ENCODE measurements at regions not wholly inside any gene's neighbourhood (a gene's known extent, or its start where the extent isn't known, plus 50 kb on each side); places are given as distances from the start of the nearest gene placed in this dataset.
"Not testable (repeated sequence)": the region's sequence is repeated elsewhere in the genome, so short reads cannot be mapped to it uniquely, and the experiment has no call there.

DNA sequence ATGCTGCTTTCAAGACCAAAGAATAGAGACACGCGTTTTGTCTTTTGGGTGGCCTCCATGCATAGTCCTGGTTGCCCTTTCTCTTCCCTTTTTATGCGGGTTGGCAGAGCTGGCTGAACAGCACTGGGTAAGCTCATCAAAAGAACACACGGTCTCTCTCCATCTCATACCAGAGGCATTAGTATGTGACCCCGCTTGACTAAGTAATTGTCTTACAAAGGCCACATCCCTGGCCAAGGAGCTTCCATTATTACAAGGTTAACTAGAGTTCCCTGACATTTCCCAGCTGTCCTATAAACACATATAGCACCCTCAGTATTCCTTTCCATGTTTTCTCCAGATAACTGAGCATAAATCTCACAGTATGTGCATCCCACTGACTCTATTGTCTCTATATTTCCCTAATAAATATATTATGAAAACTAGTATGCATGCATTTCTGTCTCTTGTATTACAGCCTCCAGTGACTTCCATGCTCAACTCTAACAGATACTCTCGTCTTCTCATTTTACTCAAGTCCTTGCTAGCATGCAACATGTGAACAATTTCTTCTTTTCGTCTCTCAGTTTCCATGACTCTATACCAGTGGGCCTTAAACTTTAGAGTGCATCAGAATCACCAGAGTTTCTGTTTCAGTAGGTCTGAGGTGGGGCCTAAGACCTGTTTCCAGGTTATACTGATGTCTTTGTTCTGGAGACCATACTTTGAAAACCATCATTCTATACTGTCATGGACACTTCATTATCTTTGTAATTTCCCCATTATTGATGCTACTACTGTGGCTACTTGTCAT lies 247.7 kb upstream of the ARSJ start:
- Mint-ChIP-seq H3K9me3 (ENCODE audit: insufficient read depth) (no peaks in the 10 kb centered on the region), H3K27me3 (ENCODE audit: low read depth) (no peaks in the 10 kb centered on the region), H3K36me3 (ENCODE audit: low read depth) (no peaks in the 10 kb centered on the region), H3K4me1 (ENCODE audit: low read depth) (no peaks in the 10 kb centered on the region), H3K27ac (no peak overlapping the region), H3K4me3 (no peak overlapping the region)
- ATAC-seq, result no peak
- DNase-seq, result no peak
- ChIA-PET CTCF (no interaction called here), POLR2A (no interaction called here)

- CTCF ChIA-PET, result no interaction called here
Measured at GRCh38 chr4:114229706-114230105, 250.3 kb upstream of the ARSJ start.

DNA sequence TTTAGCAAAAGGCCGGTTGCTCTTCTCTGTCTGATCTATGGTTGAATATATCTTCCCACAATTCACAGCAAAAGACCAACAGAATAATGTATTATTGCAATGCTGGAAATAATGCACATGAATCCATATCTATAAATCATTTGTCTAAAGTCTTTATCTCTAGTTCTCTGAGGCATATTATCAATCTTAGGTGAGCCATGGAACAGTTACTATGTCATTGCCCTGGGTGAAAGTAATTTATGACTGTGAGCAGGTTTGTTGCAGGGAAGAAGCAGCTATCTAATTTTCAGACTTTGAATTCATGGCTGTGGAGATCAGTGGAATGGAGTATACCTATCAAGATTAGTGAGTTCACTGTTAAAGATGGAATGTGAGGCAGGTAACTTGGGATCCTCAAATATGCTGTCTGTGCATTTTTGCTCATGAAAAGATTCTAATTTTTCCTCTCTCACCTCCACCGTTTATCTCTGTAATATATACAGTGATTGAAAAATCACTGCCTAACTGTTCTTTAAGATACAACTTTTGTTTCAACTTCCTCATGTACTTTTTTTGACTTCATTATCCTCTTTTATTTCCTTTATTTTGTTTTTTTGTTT lies 256.8 kb upstream of the ARSJ start:
- H3K36me3 Mint-ChIP-seq (ENCODE audit: low read depth), result no peaks in the 10 kb centered on the region
- CTCF ChIA-PET, result no interaction called here

More at GRCh38 chr4:114229706-114230105, 250.3 kb upstream of the ARSJ start:
- no peaks in the 10 kb centered on the region for H3K9me3 Mint-ChIP-seq (ENCODE audit: insufficient read depth)
- H3K4me3 Mint-ChIP-seq, result no peak overlapping the region
- POLR2A ChIA-PET, result no interaction called here
- no peaks in the 10 kb centered on the region for H3K4me1 Mint-ChIP-seq (ENCODE audit: low read depth)
- no peaks in the 10 kb centered on the region for H3K36me3 Mint-ChIP-seq (ENCODE audit: low read depth)
- DNase-seq (no peak), ATAC-seq (no peak)
- H3K27ac Mint-ChIP-seq, result no peak overlapping the region
- H3K27me3 Mint-ChIP-seq (ENCODE audit: low read depth), result no peaks in the 10 kb centered on the region

DNA sequence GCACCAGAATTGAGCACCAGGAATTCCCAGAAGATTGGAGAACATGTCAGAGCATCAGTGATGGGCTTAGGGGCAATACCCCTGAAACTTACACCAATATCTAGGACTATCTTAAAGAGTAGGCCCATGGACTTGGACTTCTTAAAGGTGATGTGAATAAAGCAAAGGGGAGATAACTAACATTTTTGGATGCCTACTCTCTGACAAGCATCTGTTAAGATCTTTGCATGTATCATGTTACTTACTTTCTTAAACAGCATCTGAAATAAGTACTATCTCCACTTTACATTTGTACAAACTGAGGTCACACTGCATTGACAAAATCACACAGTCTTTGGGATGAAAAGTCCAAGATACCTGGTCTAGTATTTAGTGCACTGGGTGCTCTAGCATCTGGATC lies 258.6 kb upstream of the ARSJ start:
- ChIA-PET POLR2A (no interaction called here), CTCF (no interaction called here)
- DNase-seq (no peak), ATAC-seq (no peak)
- Mint-ChIP-seq H3K4me1 (ENCODE audit: low read depth) (no peaks in the 10 kb centered on the region), H3K27me3 (ENCODE audit: low read depth) (no peaks in the 10 kb centered on the region), H3K36me3 (ENCODE audit: low read depth) (no peaks in the 10 kb centered on the region), H3K27ac (no peak overlapping the region), H3K9me3 (ENCODE audit: insufficient read depth) (no peaks in the 10 kb centered on the region), H3K4me3 (no peak overlapping the region)

More for the DNA sequence above, 256.8 kb upstream of the ARSJ start:
- ATAC-seq (no peak), DNase-seq (no peak)
- no peak overlapping the region for H3K27ac Mint-ChIP-seq
- POLR2A ChIA-PET, result no interaction called here
- H3K27me3 Mint-ChIP-seq (ENCODE audit: low read depth), result no peaks in the 10 kb centered on the region
- no peaks in the 10 kb centered on the region for H3K9me3 Mint-ChIP-seq (ENCODE audit: insufficient read depth)
- no peak overlapping the region for H3K4me3 Mint-ChIP-seq
- H3K4me1 Mint-ChIP-seq (ENCODE audit: low read depth), result no peaks in the 10 kb centered on the region

DNA sequence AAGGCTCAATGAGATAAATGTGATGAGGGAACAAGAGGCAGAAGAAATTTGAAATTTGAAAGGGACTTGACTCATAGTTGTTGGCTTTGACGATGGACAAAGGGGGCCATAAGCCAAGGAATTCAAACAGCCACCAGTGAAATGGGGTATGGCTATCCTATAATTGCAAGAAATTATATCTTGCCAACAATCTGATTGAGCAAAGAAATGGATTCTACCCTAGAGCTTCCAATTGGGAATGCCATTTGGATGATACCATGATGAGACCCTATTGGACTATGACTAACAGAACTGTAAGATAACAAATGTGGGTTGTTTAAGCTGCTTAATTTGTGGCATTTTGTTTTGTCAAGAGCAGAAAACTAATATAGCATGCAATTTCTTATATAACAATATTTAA lies 270.1 kb upstream of the ARSJ start:
- ChIA-PET POLR2A (no interaction called here), CTCF (no interaction called here)
- ATAC-seq, result no peak
- Mint-ChIP-seq H3K36me3 (ENCODE audit: low read depth) (no peaks in the 10 kb centered on the region), H3K27ac (no peak overlapping the region), H3K9me3 (ENCODE audit: insufficient read depth) (no peaks in the 10 kb centered on the region), H3K4me3 (no peak overlapping the region), H3K4me1 (ENCODE audit: low read depth) (no peaks in the 10 kb centered on the region), H3K27me3 (ENCODE audit: low read depth) (no peaks in the 10 kb centered on the region)
- no peak for DNase-seq

DNA sequence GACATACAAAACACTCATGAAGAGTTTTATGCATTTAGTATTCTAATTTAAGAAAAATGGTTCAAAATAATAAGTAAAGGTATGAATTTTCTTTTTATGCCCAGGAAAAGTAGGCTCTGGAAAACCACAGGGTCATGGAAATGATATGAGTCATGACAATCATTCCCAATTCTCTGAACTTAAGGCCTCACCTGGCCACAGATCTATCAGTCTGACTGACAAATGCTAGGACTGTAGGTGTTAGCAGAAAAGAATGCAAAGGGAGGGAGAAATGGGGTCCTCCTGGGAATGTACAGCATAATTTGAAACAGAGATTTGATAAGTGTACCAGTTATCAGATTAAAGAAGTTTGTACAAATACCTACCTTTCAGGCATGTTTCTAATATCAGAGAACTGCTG lies 270.5 kb upstream of the ARSJ start:
- Mint-ChIP-seq H3K9me3 (ENCODE audit: insufficient read depth) (no peaks in the 10 kb centered on the region), H3K27me3 (ENCODE audit: low read depth) (no peaks in the 10 kb centered on the region), H3K4me3 (no peak overlapping the region), H3K27ac (no peak overlapping the region), H3K36me3 (ENCODE audit: low read depth) (no peaks in the 10 kb centered on the region), H3K4me1 (ENCODE audit: low read depth) (no peaks in the 10 kb centered on the region)
- ATAC-seq, result no peak
- ChIA-PET POLR2A (no interaction called here), CTCF (no interaction called here)
- DNase-seq, result no peak

DNA sequence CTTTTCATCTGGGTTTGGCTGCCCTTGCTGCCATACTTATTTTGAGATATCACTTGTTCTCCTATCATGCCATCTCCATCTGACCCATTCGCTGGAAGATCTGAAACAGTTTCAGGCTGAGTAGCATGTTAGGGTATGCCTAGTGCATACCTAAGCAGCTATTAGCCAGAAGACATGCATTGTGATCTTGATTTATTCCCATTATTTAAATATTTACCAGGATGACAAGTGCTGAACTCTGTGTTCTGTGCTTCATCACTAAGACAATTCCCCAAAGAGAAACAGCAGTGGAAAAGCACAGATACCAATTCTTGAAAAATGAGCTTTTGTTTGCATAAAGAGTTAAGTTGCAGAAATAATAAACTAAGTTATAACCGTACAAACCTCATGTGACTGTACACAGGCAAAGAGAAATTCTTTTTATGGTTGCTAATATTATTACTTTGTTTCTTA lies 271.0 kb upstream of the ARSJ start:
- no peak for DNase-seq
- POLR2A ChIA-PET, result no interaction called here
- Mint-ChIP-seq H3K9me3 (ENCODE audit: insufficient read depth) (no peaks in the 10 kb centered on the region), H3K36me3 (ENCODE audit: low read depth) (no peaks in the 10 kb centered on the region), H3K27me3 (ENCODE audit: low read depth) (no peaks in the 10 kb centered on the region), H3K27ac (no peak overlapping the region), H3K4me1 (ENCODE audit: low read depth) (no peaks in the 10 kb centered on the region), H3K4me3 (no peak overlapping the region)
- CTCF ChIA-PET, result no interaction called here
- ATAC-seq, result no peak

- CTCF ChIA-PET, result no interaction called here
Measured at GRCh38 chr4:114251020-114251419, 271.6 kb upstream of the ARSJ start.

GRCh38 chr4:114252499-114252898 lies 273.1 kb upstream of the ARSJ start:
- no peak overlapping the region for H3K4me3 Mint-ChIP-seq
- ATAC-seq (no peak), DNase-seq (no peak)
- no peak overlapping the region for H3K27ac Mint-ChIP-seq
- H3K27me3 Mint-ChIP-seq (ENCODE audit: low read depth), result no peaks in the 10 kb centered on the region
- POLR2A ChIA-PET, result no interaction called here
- no peaks in the 10 kb centered on the region for H3K36me3 Mint-ChIP-seq (ENCODE audit: low read depth)
- CTCF ChIA-PET, result no interaction called here
- H3K9me3 Mint-ChIP-seq (ENCODE audit: insufficient read depth), result no peaks in the 10 kb centered on the region
- no peaks in the 10 kb centered on the region for H3K4me1 Mint-ChIP-seq (ENCODE audit: low read depth)

More at GRCh38 chr4:114251020-114251419, 271.6 kb upstream of the ARSJ start:
- no peak for ATAC-seq
- no peak overlapping the region for H3K4me3 Mint-ChIP-seq
- no peak overlapping the region for H3K27ac Mint-ChIP-seq
- H3K36me3 Mint-ChIP-seq (ENCODE audit: low read depth), result no peaks in the 10 kb centered on the region
- no peaks in the 10 kb centered on the region for H3K9me3 Mint-ChIP-seq (ENCODE audit: insufficient read depth)
- no peaks in the 10 kb centered on the region for H3K27me3 Mint-ChIP-seq (ENCODE audit: low read depth)
- POLR2A ChIA-PET, result no interaction called here
- H3K4me1 Mint-ChIP-seq (ENCODE audit: low read depth), result no peaks in the 10 kb centered on the region
- no peak for DNase-seq

DNA sequence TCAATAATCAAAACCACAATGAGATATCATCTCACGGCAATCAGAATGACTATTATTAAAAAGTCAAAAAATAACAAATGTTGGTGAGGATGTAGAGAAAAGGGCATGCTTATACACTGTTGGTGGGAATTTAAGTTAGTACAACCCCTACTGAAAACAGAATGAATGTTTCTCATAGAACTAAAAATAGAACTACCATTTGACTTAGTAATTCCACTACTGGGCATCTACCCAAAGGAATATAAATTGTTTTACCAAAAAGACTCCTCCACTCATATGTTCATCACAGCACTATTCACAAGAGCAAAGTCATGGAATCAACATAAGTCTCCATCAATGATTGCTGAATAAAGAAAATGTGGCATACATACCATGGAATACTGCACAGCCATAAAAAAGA lies 278.1 kb upstream of the ARSJ start:
- Mint-ChIP-seq H3K27me3 (ENCODE audit: low read depth) (no peaks in the 10 kb centered on the region), H3K4me3 (no peak overlapping the region), H3K27ac (no peak overlapping the region), H3K4me1 (ENCODE audit: low read depth) (no peaks in the 10 kb centered on the region), H3K9me3 (ENCODE audit: insufficient read depth) (no peaks in the 10 kb centered on the region), H3K36me3 (ENCODE audit: low read depth) (no peaks in the 10 kb centered on the region)
- DNase-seq, result no peak
- ChIA-PET CTCF (no interaction called here), POLR2A (no interaction called here)
- no peak for ATAC-seq

DNA sequence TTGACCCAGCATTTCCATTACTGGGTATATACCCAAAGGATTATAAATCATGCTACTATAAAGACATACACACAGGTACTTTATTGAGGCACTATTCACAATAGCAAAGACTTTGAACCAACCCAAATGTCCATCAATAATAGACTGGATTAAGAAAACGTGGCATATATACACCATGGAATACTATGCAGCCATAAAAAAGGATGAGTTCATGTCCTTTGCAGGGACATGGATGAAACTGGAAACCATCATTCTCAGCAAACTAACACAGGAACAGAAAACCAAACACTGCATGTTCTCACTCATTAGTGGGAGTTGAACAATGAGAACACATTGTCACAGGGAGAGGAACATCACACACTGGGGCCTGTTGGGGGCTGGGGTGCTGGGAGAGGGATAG lies 283.0 kb upstream of the ARSJ start:
- CTCF ChIA-PET, POLR2A ChIA-PET, H3K27ac Mint-ChIP-seq: not testable (repeated sequence)

GRCh38 chr4:114263233-114263632 lies 283.8 kb upstream of the ARSJ start:
- CTCF ChIA-PET, result no interaction called here
- H3K4me3 Mint-ChIP-seq, result no peak overlapping the region
- no peaks in the 10 kb centered on the region for H3K9me3 Mint-ChIP-seq (ENCODE audit: insufficient read depth)
- no peaks in the 10 kb centered on the region for H3K36me3 Mint-ChIP-seq (ENCODE audit: low read depth)
- ATAC-seq, result no peak
- H3K27me3 Mint-ChIP-seq (ENCODE audit: low read depth), result peaks cover 2% of the 10 kb centered on the region
- POLR2A ChIA-PET, result no interaction called here
- no peak for DNase-seq
- no peak overlapping the region for H3K27ac Mint-ChIP-seq
- H3K4me1 Mint-ChIP-seq (ENCODE audit: low read depth), result no peaks in the 10 kb centered on the region

More for the DNA sequence above, 283.0 kb upstream of the ARSJ start:
- not testable (repeated sequence) for H3K27me3 Mint-ChIP-seq (ENCODE audit: low read depth); H3K9me3 Mint-ChIP-seq (ENCODE audit: insufficient read depth); H3K36me3 Mint-ChIP-seq (ENCODE audit: low read depth); DNase-seq; H3K4me3 Mint-ChIP-seq; H3K4me1 Mint-ChIP-seq (ENCODE audit: low read depth); ATAC-seq

GRCh38 chr4:114264452-114264851 lies 285.0 kb upstream of the ARSJ start:
- Mint-ChIP-seq H3K9me3 (ENCODE audit: insufficient read depth) (no peaks in the 10 kb centered on the region), H3K36me3 (ENCODE audit: low read depth) (no peaks in the 10 kb centered on the region), H3K4me1 (ENCODE audit: low read depth) (no peaks in the 10 kb centered on the region), H3K27me3 (ENCODE audit: low read depth) (peaks cover 2% of the 10 kb centered on the region), H3K27ac (no peak overlapping the region), H3K4me3 (no peak overlapping the region)
- ATAC-seq, result no peak
- DNase-seq, result no peak
- CTCF ChIA-PET, result no interaction called here
- POLR2A ChIA-PET, result no interaction called here

All from activated CD8-positive, alpha-beta T cell treated with anti-CD3 and anti-CD28 coated beads, Interleukin-2, amount 10 ng/mL, durations not matched to agents 7 days and 5 days (primary cell).